Transverse colon (tissue), 4 donors: ENCODE measurements at regions not wholly inside any gene's neighbourhood (a gene's known extent, or its start where the extent isn't known, plus 50 kb on each side); places are given as distances from the start of the nearest gene placed in this dataset.

Experiments
- DNase-seq: peaks from one replicate; pipeline ENCODE4 v3.0.0-alpha.2; 2019
- H3K27ac ChIP-seq, 4 donors: fragments of 200-600 bp; sonication (generic); 2 replicates each; pipeline ENCODE4 v1.5.1; 2016 to 2018; ENCODE audit warnings: inconsistent platforms in 4 of 4
- H3K27me3 ChIP-seq: fragments of 200-600 bp; sonication (generic); 2 replicates; pipeline ENCODE4 v1.5.1; 2017; ENCODE audit warnings: inconsistent platforms
- H3K36me3 ChIP-seq, 4 donors: fragments of 200-600 bp; sonication (generic); 2 replicates each; pipeline ENCODE4 v1.5.1; 2017 to 2019; ENCODE audit warnings: inconsistent platforms in 4 of 4
- H3K4me1 ChIP-seq, 4 donors: fragments of 200-600 bp; sonication (generic); 2 replicates each; pipeline ENCODE4 v1.5.1; 2017 to 2020; ENCODE audit warnings: inconsistent platforms in 4 of 4
- H3K4me3 ChIP-seq, 4 donors: fragments of 200-600 bp; sonication (generic); 1 replicate in 1 of 4; 2 replicates in 3 of 4; pipeline versions ENCODE4 v1.5.1 to v1.6.1; 2017 to 2019; ENCODE audit warnings: inconsistent platforms in 4 of 4
- H3K9me3 ChIP-seq, 2 donors: fragments of 200-600 bp; sonication (generic); 2 replicates each; pipeline ENCODE4 v1.5.1; 2017 to 2019; ENCODE audit warnings: inconsistent platforms in 2 of 2
- CTCF ChIP-seq, 5 experiments: fragments of 200-600 bp in 3 of 5; fragments of 450-650 bp in 2 of 5; sonication (generic) in 3 of 5; IDR thresholded peaks; 1 replicate in 2 of 5; 2 replicates in 3 of 5; pipeline ENCODE4 v1.5.1; 2016 to 2017; ENCODE audit warnings: antibody characterized with exemption in 5 of 5, inconsistent platforms in 3 of 5, mild to moderate bottlenecking in 2 of 5, moderate library complexity in 1 of 5
- EP300 ChIP-seq: sonication (generic); formaldehyde crosslinking; IDR thresholded peaks from one replicate; pipeline ENCODE4 v1.6.1; 2017; ENCODE audit warnings: antibody characterized with exemption, low read depth
- POLR2A ChIP-seq: fragments of 450-650 bp; IDR thresholded peaks from one replicate; pipeline ENCODE4 v1.6.1; 2016; ENCODE audit warnings: antibody characterized with exemption, mild to moderate bottlenecking, moderate library complexity
- POLR2AphosphoS5 ChIP-seq, 3 donors: sonication (generic); formaldehyde crosslinking; IDR thresholded peaks; one replicate each; pipeline ENCODE4 v1.6.1; 2016; ENCODE audit warnings: antibody characterized with exemption in 3 of 3
- WGBS, 2 donors: methylation state at CpG; one replicate each; pipeline ENCODE4 v1.1.5; 2018; ENCODE audit warnings: low coverage in 1 of 2; 5-methylcytosine and 5-hydroxymethylcytosine counted together
- in situ Hi-C, 4 donors: fragments of 200-750 bp; cut with MboI; loops; one replicate each; pipeline versions ENCODE4 v1.15.0 to v1.15.1; 2017; ENCODE audit warnings: low sequenced_read_pairs in 3 of 4, low pct_ligation_motif_present in 1 of 4, low pct_unique_long_range_greater_than_20kb in 1 of 4
- intact Hi-C: fragments of 100-400 bp; cut with DNase I; formaldehyde crosslinking; loops from one replicate; pipeline ENCODE4 v1.15.1; 2023; ENCODE audit warnings: low total_unique reads

- Histone ChIP-seq H3K4me3 (no peak overlapping the region), H3K27ac (no peak overlapping the region), H3K36me3 (no peaks in the 10 kb centered on the region), H3K27me3 (no peaks in the 10 kb centered on the region), H3K9me3 (no peaks in the 10 kb centered on the region), H3K4me1 (no peaks in the 10 kb centered on the region)
- DNase-seq: no peak
- 74 to 77% methylated on average over 3 of the region's 3 CpGs for WGBS, 2 donors
- intact Hi-C loops: no loop called here
- in situ Hi-C loops: no loop called here
- no peak for TF ChIP-seq EP300
- TF ChIP-seq POLR2AphosphoS5 (IDR thresholded peaks at IDR 0.05): no peak
- no peak for TF ChIP-seq POLR2A
- no peak for TF ChIP-seq CTCF (IDR thresholded peaks at IDR 0.05)
Observed at GRCh38 chr12:41850046-41850445, 294.6 kb downstream of the GXYLT1 start.

- TF ChIP-seq EP300 (no peak), POLR2AphosphoS5 (IDR thresholded peaks at IDR 0.05) (no peak), CTCF (IDR thresholded peaks at IDR 0.05) (no peak)
- intact Hi-C loops (no loop called here), in situ Hi-C loops (no loop called here)
- Histone ChIP-seq H3K27me3 (no peaks in the 10 kb centered on the region), H3K36me3 (no peaks in the 10 kb centered on the region), H3K4me3 (no peak overlapping the region), H3K27ac (no peak overlapping the region), H3K9me3 (no peaks in the 10 kb centered on the region), H3K4me1 (no peaks in the 10 kb centered on the region)
- 23 to 56% methylated on average over 1 of the region's 1 CpG for WGBS, 2 donors
- DNase-seq: no peak
Observed at GRCh38 chr12:41846718-41847117, 298.0 kb downstream of the GXYLT1 start.

GRCh38 chr12:41836416-41836815, 308.3 kb downstream of the GXYLT1 start:
- no peak for TF ChIP-seq POLR2AphosphoS5 (IDR thresholded peaks at IDR 0.05)
- no peak for TF ChIP-seq POLR2A
- no peak for TF ChIP-seq EP300
- TF ChIP-seq CTCF (IDR thresholded peaks at IDR 0.05): no peak
- intact Hi-C loops: no loop called here

GRCh38 chr12:41835556-41835955, 309.1 kb downstream of the GXYLT1 start:
- DNase-seq: no peak

More at GRCh38 chr12:41836416-41836815, 308.3 kb downstream of the GXYLT1 start:
- H3K4me1 ChIP-seq: no peaks in the 10 kb centered on the region
- 49 to 52% methylated on average over 2 of the region's 2 CpGs for WGBS, 2 donors
- in situ Hi-C loops: no loop called here
- no peak overlapping the region for H3K4me3 ChIP-seq
- H3K27me3 ChIP-seq: no peaks in the 10 kb centered on the region
- no peaks in the 10 kb centered on the region for H3K9me3 ChIP-seq
- no peaks in the 10 kb centered on the region for H3K36me3 ChIP-seq
- H3K27ac ChIP-seq: no peak overlapping the region
- DNase-seq: no peak

More at GRCh38 chr12:41835556-41835955, 309.1 kb downstream of the GXYLT1 start:
- H3K27me3 ChIP-seq: no peaks in the 10 kb centered on the region
- no peak overlapping the region for H3K27ac ChIP-seq
- no peaks in the 10 kb centered on the region for H3K36me3 ChIP-seq
- H3K9me3 ChIP-seq: no peaks in the 10 kb centered on the region
- intact Hi-C loops (no loop called here), in situ Hi-C loops (no loop called here)
- H3K4me1 ChIP-seq: no peaks in the 10 kb centered on the region
- H3K4me3 ChIP-seq: no peak overlapping the region
- no peak for TF ChIP-seq POLR2AphosphoS5 (IDR thresholded peaks at IDR 0.05)
- no peak for TF ChIP-seq CTCF (IDR thresholded peaks at IDR 0.05)
- no peak for TF ChIP-seq POLR2A
- TF ChIP-seq EP300: no peak
